EH (cell line): ENCODE measurements at regions not wholly inside any gene's neighbourhood (a gene's known extent, or its start where the extent isn't known, plus 50 kb on each side); places are given as distances from the start of the nearest gene placed in this dataset.

Experiments used
- DNase-seq: peaks from one replicate; pipeline ENCODE4 v3.0.0-alpha.2; 2015; ENCODE audit warnings: low read depth

DNA sequence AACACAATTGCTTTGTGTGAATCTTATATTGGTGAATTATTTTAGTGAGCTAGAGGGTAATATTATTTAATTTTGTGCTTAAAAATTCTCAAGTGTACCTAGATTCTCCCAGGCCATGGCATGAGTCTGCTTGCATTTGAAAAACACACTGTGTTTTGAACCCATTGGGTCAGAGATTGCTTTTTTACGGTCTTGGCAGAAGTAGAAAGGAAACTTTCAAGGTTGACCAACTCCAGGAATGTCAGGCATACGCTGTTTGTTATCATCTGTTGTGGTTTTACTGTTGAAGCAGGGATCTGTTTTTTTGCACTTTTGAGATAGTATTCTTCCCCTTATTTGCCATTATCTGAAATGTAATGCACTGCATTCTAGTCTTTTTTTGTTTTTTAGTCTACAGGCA lies 377.4 kb downstream of the RPRM start:
- DNase-seq, result no peak

DNA sequence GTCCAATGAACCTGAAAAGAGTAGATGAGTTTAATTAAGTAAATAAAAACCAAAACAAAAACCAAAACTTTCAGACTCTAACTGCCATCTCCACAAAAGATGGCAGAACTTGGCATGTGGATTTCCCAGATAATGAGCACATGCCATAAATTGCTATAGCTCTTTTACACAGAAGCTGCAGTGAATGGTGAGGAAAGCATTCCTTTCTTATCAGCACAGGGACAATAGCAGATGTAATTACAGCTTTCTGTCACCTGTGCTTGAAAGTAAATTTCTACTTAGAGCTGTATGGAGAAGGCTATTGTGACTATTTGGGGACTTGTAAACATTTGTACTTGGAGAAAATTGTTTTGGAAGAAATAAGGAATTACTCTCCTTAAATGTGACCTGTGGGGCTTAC lies 378.4 kb downstream of the RPRM start:
- DNase-seq, result no peak

- no peak for DNase-seq
These were observed 379.7 kb downstream of the ARL6IP6 start for GRCh38 chr2:153098073-153098472.

GRCh38 chr2:153096272-153096671 lies 377.9 kb downstream of the ARL6IP6 start:
- no peak for DNase-seq

GRCh38 chr2:153091344-153091743 lies 372.9 kb downstream of the ARL6IP6 start:
- DNase-seq, result no peak

GRCh38 chr2:153079315-153079714 lies 360.9 kb downstream of the ARL6IP6 start:
- no peak for DNase-seq

- no peak for DNase-seq
These were observed 358.9 kb downstream of the ARL6IP6 start for GRCh38 chr2:153077311-153077710.

GRCh38 chr2:153074207-153074606 lies 355.8 kb downstream of the ARL6IP6 start:
- no peak for DNase-seq

GRCh38 chr2:153072813-153073212 lies 354.4 kb downstream of the ARL6IP6 start:
- no peak for DNase-seq

DNA sequence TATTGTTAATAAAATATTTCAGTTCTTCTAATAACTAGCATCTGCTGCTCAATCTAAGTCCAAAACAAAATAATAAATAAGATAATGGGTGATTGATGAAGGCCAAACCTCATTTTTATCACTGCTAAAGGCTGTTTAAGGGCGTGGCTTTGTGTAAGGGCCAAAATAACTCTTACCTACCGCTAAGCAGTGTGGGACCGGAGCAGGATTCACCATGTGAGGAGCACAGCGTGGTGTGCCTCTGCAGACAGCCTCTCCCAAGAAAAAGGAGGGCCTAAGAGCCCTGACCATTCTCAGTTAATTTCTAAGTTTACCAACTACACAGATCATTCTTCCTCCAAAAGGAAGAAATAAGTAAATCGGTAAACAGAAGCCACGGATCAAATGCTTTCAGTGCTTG lies 353.7 kb downstream of the ARL6IP6 start:
- DNase-seq, result no peak

DNA sequence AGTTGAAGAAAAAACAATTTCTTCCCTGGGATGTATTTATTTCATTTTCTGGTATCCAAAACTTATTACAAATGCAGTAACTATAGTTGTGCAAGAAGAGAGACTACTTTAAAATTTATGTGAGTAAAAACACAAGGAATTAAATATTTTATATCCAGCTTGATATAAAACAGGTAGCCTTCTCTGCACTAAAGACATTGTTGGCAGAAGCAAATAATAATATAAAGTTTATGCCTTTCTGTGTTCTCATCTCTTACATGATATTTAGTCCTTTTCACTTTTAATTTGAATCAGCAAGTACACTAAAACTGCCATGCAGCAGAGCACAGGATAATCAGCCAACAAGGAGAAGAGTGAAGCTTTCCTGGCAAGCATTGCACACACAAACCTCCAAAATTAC lies 352.7 kb downstream of the ARL6IP6 start:
- DNase-seq, result no peak

DNA sequence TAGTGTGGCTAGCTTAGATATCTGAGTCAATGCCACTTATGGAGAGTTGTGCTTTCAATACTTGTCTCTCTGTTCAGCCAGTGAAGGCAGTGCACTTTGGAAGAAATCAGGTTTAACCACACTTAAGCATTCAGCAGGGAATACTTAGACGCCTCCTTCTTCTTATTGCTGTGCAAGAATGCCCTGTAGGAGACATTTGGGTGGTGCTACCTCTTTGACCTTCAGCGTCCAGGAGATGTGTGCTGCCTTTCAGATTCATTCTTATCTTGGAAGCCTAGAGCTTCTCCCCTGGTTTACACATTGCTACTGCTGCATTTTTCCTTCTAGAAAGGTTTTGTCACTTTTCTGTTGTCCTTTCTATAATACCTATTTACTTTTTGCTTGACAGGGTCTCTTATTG lies 350.5 kb downstream of the ARL6IP6 start:
- no peak for DNase-seq

DNA sequence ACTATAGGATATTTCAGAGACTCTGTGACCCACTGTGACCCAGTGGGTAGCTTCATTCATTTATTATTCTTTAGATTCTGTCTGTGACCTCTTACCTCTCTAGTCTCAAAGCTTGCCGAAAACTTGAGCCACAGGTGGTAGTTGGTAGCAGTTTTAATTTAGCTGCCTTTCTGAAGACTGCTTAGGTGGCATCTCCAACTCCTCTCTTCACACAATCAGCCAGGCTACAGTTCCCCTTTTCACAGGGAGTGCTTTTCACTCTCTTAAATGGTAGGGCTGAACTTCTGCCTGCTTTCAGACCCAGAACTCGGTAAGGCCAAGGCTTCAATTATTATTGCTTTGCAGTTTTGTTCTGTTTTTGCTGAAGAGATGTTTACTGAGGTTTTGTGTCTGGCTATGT lies 349.6 kb downstream of the ARL6IP6 start:
- no peak for DNase-seq

DNA sequence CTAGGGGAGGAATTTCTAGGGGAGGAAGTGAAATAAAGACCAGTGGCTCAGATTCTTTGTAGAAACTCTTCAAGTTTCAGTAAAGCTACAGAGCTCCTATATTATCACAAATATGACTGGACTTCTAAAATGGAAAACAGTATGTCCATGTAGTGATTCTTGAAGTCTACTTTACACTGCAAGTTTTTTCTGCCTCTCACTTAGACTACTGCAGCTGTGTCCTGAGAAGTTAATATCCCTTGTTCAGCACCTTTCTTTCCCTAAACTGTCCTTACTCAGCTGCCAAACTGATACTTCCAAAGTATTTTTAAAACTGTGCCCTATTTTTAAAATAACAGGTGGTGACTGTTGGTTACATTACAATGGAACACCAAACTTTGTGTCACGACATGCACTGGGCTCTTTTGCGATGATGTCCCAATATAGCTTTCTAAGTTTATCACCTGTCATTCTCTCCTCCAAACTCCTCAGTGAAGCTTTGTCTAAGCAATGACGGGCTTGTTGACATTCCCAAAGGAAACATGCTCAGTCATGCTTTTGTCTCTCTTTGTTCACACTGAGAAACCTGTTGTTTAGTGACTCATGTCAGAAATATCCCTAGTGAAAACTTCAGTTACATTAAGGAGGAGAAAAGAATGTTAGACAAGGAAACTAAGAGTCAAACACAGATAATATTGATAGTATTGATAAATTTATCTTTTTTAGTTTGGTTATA lies 341.1 kb downstream of the ARL6IP6 start:
- DNase-seq, result peak; percentile 0

GRCh38 chr2:153057743-153058142 lies 339.3 kb downstream of the ARL6IP6 start:
- no peak for DNase-seq

DNA sequence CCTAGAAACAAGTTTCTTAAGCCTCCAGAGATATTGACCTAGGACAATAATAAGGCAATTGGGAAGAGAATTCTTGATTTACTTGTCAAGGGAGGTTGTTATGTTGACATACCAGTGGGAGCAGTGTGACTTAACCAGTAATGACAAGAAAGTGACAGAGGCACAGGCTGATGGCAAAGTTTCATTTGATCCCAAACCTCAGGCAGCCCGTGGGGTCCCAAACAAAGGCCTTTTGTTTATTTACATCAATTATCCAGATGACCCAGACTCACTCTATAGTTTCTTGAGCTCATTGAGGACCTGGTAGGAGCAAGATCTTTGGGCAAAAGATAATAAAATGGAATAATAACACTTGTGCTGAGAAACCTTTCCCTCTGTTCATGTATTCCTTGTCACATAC lies 336.8 kb downstream of the ARL6IP6 start:
- DNase-seq, result no peak

- DNase-seq, result no peak
These were observed 334.6 kb downstream of the ARL6IP6 start for GRCh38 chr2:153052807-153053559.

DNA sequence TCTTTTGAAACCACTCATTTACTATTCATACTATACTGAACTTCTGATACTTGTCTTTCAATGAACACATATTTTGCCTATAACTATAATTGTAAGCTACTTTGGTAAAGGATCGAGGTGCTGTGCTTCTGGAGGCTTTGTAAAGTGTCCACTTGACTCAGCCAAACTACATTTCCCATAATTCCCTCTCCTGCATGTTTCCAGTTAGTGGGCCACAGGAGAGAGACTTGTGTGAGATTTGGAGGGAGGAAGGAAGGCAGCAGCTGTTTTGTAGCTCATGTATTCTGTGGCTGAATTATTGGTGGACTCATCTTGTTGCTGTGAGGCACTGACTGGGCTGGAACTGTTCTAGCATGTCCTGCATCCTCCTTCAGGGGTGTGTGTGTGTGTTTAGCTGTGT lies 328.8 kb downstream of the ARL6IP6 start:
- no peak for DNase-seq

DNA sequence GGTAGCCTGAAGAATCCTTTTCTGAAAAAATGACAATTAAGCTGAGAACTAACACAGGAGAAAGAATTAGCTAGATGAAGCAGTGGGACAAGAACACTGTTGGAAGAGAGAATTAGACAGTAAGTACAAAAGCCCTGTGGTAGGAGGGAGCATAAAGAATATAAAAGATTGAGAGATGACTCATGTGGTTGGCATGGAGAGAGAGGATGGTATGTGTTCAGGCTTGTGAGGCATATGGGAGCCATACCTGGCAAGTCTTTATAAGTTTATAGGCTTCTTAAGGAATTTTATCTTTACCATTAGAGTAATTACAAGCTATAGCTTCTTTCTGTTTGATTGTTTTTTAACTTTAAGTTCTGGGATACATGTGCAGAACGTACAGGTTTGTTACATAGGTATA lies 325.0 kb downstream of the ARL6IP6 start:
- DNase-seq, result no peak

DNA sequence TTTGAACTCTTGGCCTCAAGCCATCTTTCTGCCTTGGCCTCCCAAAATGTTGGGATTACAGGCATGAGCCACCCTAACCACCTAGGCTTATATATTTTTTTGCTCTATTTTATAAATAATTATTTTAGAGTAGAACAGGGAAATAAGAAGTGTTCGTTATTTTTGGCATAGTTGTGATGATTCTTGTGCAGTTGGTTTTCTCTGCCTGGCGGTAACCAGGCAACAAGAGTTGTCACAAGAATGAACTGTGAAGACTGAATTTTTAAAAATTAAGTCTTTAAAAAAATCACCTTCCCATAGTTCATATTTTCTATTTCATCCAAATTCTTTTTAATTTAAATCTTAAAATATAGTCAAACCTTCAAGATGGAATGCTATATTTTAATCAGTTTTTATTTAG lies 310.2 kb downstream of the ARL6IP6 start:
- DNase-seq, result no peak

GRCh38 chr2:153027533-153027932 lies 309.1 kb downstream of the ARL6IP6 start:
- no peak for DNase-seq

- DNase-seq, result no peak
These were observed 301.8 kb downstream of the ARL6IP6 start for GRCh38 chr2:153020201-153020600.

- no peak for DNase-seq
These were observed 286.8 kb downstream of the ARL6IP6 start for GRCh38 chr2:153005071-153005730.
